ENCODE measurements at regions not wholly inside any gene's neighbourhood (a gene's known extent, or its start where the extent isn't known, plus 50 kb on each side); places are given as distances from the start of the nearest gene placed in this dataset.

DNA sequence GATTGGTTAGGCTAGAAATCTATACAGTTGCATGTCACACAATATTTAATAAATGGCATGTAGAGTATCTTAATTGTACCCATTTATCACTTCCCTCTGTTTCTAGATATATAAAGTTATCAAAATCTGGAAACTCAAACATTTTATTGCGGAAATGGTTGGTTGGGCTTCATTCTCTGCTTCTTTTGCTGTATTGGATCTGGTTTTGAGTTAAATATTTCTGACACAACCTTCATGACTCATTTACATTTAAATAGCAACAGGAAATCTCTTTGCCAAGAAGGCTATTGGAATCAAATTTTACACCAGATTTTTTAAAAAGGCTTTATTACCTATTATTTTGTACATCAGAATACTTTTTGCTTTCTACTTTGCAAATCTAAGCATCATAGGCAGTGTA, 153.8 kb downstream of the EBLN2 start:
- H3K36me3 ChIP-seq (replicated peaks; ENCODE audit: low read depth, low read length), result no peaks in the 10 kb centered on the region
- no peak overlapping the region for H2AFZ ChIP-seq (ENCODE audit: low read depth, low read length)
- H3K4me2 ChIP-seq (ENCODE audit: low read length), result no peak overlapping the region
- no peak overlapping the region for H3K9ac ChIP-seq (ENCODE audit: low read length)
- H3K79me2 ChIP-seq (ENCODE audit: low read length), result no peaks in the 10 kb centered on the region
- no peak overlapping the region for H3K4me3 ChIP-seq (ENCODE audit: low read length)
- no peaks in the 10 kb centered on the region for H3K9me3 ChIP-seq (ENCODE audit: insufficient read depth, low read length)
- H3K4me1 ChIP-seq (ENCODE audit: low read length), result 0 out of 2 replicates have a peak, but pooled peaks cover 3% of the 10 kb centered on the region
- no peak overlapping the region for H3K27ac ChIP-seq (ENCODE audit: low read length)
- H3K27me3 ChIP-seq (ENCODE audit: low read depth, low read length), result peaks cover 8% of the 10 kb centered on the region; the same call in 1 of the 2 replicates
- H4K20me1 ChIP-seq (ENCODE audit: insufficient read depth, low read length), result no peaks in the 10 kb centered on the region
- TF ChIP-seq, protein P1, sequence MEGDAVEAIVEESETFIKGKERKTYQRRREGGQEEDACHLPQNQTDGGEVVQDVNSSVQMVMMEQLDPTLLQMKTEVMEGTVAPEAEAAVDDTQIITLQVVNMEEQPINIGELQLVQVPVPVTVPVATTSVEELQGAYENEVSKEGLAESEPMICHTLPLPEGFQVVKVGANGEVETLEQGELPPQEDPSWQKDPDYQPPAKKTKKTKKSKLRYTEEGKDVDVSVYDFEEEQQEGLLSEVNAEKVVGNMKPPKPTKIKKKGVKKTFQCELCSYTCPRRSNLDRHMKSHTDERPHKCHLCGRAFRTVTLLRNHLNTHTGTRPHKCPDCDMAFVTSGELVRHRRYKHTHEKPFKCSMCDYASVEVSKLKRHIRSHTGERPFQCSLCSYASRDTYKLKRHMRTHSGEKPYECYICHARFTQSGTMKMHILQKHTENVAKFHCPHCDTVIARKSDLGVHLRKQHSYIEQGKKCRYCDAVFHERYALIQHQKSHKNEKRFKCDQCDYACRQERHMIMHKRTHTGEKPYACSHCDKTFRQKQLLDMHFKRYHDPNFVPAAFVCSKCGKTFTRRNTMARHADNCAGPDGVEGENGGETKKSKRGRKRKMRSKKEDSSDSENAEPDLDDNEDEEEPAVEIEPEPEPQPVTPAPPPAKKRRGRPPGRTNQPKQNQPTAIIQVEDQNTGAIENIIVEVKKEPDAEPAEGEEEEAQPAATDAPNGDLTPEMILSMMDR (IDR thresholded peaks at IDR 0.05; ENCODE audit: low read depth, low read length), result no peak
- TF ChIP-seq EZH2phosphoT487 (IDR thresholded peaks at IDR 0.05; ENCODE audit: low read depth), result no peak

DNA sequence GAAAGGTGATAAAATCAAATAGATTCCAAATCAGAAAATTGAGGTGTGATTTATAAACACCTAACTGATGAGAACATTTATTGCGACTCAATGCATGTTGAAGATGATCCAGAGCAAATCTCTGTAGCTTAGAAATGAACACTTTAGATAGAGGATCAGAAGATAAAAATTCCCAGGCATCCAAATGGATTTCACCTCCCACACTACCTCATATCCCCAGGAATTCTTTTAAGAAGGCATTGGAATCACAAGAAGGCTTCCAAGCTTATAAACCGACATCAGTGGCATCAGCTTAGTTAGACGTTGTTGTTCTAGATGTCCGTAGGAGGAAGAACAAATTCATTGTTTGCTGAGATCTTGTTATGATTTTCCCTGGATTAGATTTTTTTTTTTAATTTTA, 154.4 kb downstream of the EBLN2 start:
- 0 out of 2 replicates have a peak, but pooled peaks cover 3% of the 10 kb centered on the region for H3K4me1 ChIP-seq (ENCODE audit: low read length)
- no peaks in the 10 kb centered on the region for H4K20me1 ChIP-seq (ENCODE audit: insufficient read depth, low read length)
- TF ChIP-seq, protein P1 (IDR thresholded peaks at IDR 0.05; ENCODE audit: low read depth, low read length), result no peak
- no peak for TF ChIP-seq EZH2phosphoT487 (IDR thresholded peaks at IDR 0.05; ENCODE audit: low read depth)
- no peak overlapping the region for H2AFZ ChIP-seq (ENCODE audit: low read depth, low read length)
- no peaks in the 10 kb centered on the region for H3K9me3 ChIP-seq (ENCODE audit: insufficient read depth, low read length)
- no peak overlapping the region for H3K27ac ChIP-seq (ENCODE audit: low read length)
- no peak overlapping the region for H3K9ac ChIP-seq (ENCODE audit: low read length)
- H3K4me3 ChIP-seq (ENCODE audit: low read length), result no peak overlapping the region
- H3K79me2 ChIP-seq (ENCODE audit: low read length), result no peaks in the 10 kb centered on the region
- H3K36me3 ChIP-seq (replicated peaks; ENCODE audit: low read depth, low read length), result no peaks in the 10 kb centered on the region
- H3K27me3 ChIP-seq (ENCODE audit: low read depth, low read length), result peaks cover 8% of the 10 kb centered on the region; the same call in 1 of the 2 replicates
- H3K4me2 ChIP-seq (ENCODE audit: low read length), result no peak overlapping the region

GRCh38 chr3:73216310-73216709, 154.9 kb downstream of the EBLN2 start:
- Histone ChIP-seq H3K9me3 (ENCODE audit: insufficient read depth, low read length) (no peaks in the 10 kb centered on the region), H3K27me3 (ENCODE audit: low read depth, low read length) (peaks cover 8% of the 10 kb centered on the region; the same call in 1 of the 2 replicates), H3K9ac (ENCODE audit: low read length) (no peak overlapping the region), H3K36me3 (replicated peaks; ENCODE audit: low read depth, low read length) (no peaks in the 10 kb centered on the region), H3K4me2 (ENCODE audit: low read length) (no peak overlapping the region), H3K27ac (ENCODE audit: low read length) (no peak overlapping the region), H3K4me1 (ENCODE audit: low read length) (0 out of 2 replicates have a peak, but pooled peaks cover 3% of the 10 kb centered on the region), H3K4me3 (ENCODE audit: low read length) (no peak overlapping the region), H4K20me1 (ENCODE audit: insufficient read depth, low read length) (no peaks in the 10 kb centered on the region), H2AFZ (ENCODE audit: low read depth, low read length) (no peak overlapping the region), H3K79me2 (ENCODE audit: low read length) (no peaks in the 10 kb centered on the region)
- no peak for TF ChIP-seq EZH2phosphoT487 (IDR thresholded peaks at IDR 0.05; ENCODE audit: low read depth)
- TF ChIP-seq, protein P1 (IDR thresholded peaks at IDR 0.05; ENCODE audit: low read depth, low read length), result no peak

- H2AFZ ChIP-seq (ENCODE audit: low read depth, low read length), result no peak overlapping the region
- no peaks in the 10 kb centered on the region for H3K9me3 ChIP-seq (ENCODE audit: insufficient read depth, low read length)
- H3K4me1 ChIP-seq (ENCODE audit: low read length), result no peaks in the 10 kb centered on the region
- H3K27ac ChIP-seq (ENCODE audit: low read length), result no peak overlapping the region
- H4K20me1 ChIP-seq (ENCODE audit: insufficient read depth, low read length), result no peaks in the 10 kb centered on the region
- peaks cover 28% of the 10 kb centered on the region for H3K27me3 ChIP-seq (ENCODE audit: low read depth, low read length)
- no peak overlapping the region for H3K4me2 ChIP-seq (ENCODE audit: low read length)
- no peak overlapping the region for H3K9ac ChIP-seq (ENCODE audit: low read length)
- no peaks in the 10 kb centered on the region for H3K36me3 ChIP-seq (replicated peaks; ENCODE audit: low read depth, low read length)
- no peak for TF ChIP-seq EZH2phosphoT487 (IDR thresholded peaks at IDR 0.05; ENCODE audit: low read depth)
- no peak overlapping the region for H3K4me3 ChIP-seq (ENCODE audit: low read length)
- no peaks in the 10 kb centered on the region for H3K79me2 ChIP-seq (ENCODE audit: low read length)
Measured at GRCh38 chr3:73222126-73222525, 160.7 kb downstream of the EBLN2 start.
